Astrocyte (in vitro differentiated cells and primary cell): ENCODE measurements at regions not wholly inside any gene's neighbourhood (a gene's known extent, or its start where the extent isn't known, plus 50 kb on each side); places are given as distances from the start of the nearest gene placed in this dataset.

Experiments
- CTCF ChIP-seq: IDR thresholded peaks from 2 replicates; pipeline ENCODE4 v1.5.1; 2011; ENCODE audit warnings: low read depth, mild to moderate bottlenecking, inconsistent platforms, low read length, moderate library complexity; ENCODE audit not compliant: insufficient read depth
- EZH2 ChIP-seq: IDR thresholded peaks from 2 replicates; pipeline ENCODE4 v1.6.1; 2012; ENCODE audit warnings: mild to moderate bottlenecking, low read length, inconsistent platforms; ENCODE audit not compliant: insufficient read depth

GRCh38 chr10:6702030-6702429 is 122.0 kb upstream of the PRKCQ start:
- no peak for TF ChIP-seq CTCF
- TF ChIP-seq EZH2: no peak
